HCT116 (cell line): ENCODE measurements at regions not wholly inside any gene's neighbourhood (a gene's known extent, or its start where the extent isn't known, plus 50 kb on each side); places are given as distances from the start of the nearest gene placed in this dataset.

Source experiments
- ATAC-seq: fragments of 200-7000 bp; cut with Tn5 transposase; 2 replicates; pipeline ENCODE4 v1.9.1; 2020; ENCODE audit warnings: mild to moderate bottlenecking, moderate library complexity
- BruUV-seq: library from RNA; stranded (reverse); fragments of 400-500 nt; replicated peaks from 2 replicates; lab custom pipeline; 2021; lab: Mats Ljungman, UMichigan
- CTCF ChIA-PET: fragments of 300-600 bp; sonication (Branson Sonifier 250); formaldehyde crosslinking; loops from one replicate; lab custom pipeline; 2021; ENCODE audit warnings: antibody characterized with exemption; lab: Charles Lee
- POLR2A ChIA-PET: fragments of 300-600, 350-600 bp; sonication (Branson Sonifier 250); formaldehyde crosslinking; loops from one replicate; lab custom pipeline; 2021; ENCODE audit warnings: antibody characterized with exemption; lab: Charles Lee
- RAD21 ChIA-PET, 2 experiments: fragments of 300-600 bp; sonication (Branson Sonifier 250); formaldehyde crosslinking; loops; one replicate each; lab custom pipeline; 2023; ENCODE audit warnings: low total read pairs in 2 of 2; ENCODE audit not compliant: uncharacterized antibody in 2 of 2, unreplicated experiment in 2 of 2, low non-redundant PET in 1 of 2; lab: Charles Lee
- DNase-seq: peaks from one replicate; pipeline ENCODE4 v3.0.0-alpha.2; 2010; ENCODE audit warnings: low read depth, low spot score
- H2AFZ ChIP-seq: fragments of 200-600 bp; shearing (Covaris generic), sonication (generic); 2 replicates; pipeline ENCODE4 v1.6.1; 2017; ENCODE audit warnings: low read depth, mixed run types, mixed read lengths, antibody characterized with exemption, low read length; ENCODE audit not compliant: poor library complexity, severe bottlenecking
- H3K27ac ChIP-seq: 2 replicates; pipeline ENCODE4 v1.5.1; 2012; ENCODE audit warnings: low read depth, low read length
- H3K27me3 ChIP-seq: fragments of 200-600 bp; sonication (generic); 2 replicates; pipeline ENCODE4 v1.6.1; 2016; ENCODE audit warnings: mixed run types, low read length, mixed read lengths; ENCODE audit not compliant: insufficient read depth
- H3K36me3 ChIP-seq, 2 experiments: fragments of 200-500 bp in 1 of 2; fragments of 200-600 bp in 1 of 2; sonication (Bioruptor generic) in 1 of 2; sonication (generic) in 1 of 2; 2 replicates each; pipeline versions ENCODE4 v1.5.1 to v1.6.1; 2014 to 2016; ENCODE audit warnings: low read length in 2 of 2, inconsistent platforms in 1 of 2, mixed read lengths in 1 of 2, mixed run types in 1 of 2; ENCODE audit not compliant: insufficient read depth in 2 of 2, control insufficient read depth in 1 of 2
- H3K4me1 ChIP-seq, 2 experiments: fragments of 200-600 bp in 1 of 2; sonication (generic) in 1 of 2; 2 replicates each; pipeline versions ENCODE4 v1.5.1 to v1.6.1; 2012 to 2017; ENCODE audit warnings: low read length in 2 of 2, inconsistent platforms in 1 of 2, mild to moderate bottlenecking in 1 of 2, mixed read lengths in 1 of 2, mixed run types in 1 of 2, moderate library complexity in 1 of 2; ENCODE audit not compliant: insufficient read depth in 2 of 2, control insufficient read depth in 1 of 2
- H3K4me2 ChIP-seq: fragments of 200-600 bp; sonication (generic); 2 replicates; pipeline ENCODE4 v1.6.1; 2017; ENCODE audit warnings: mixed run types, low read length, mixed read lengths
- H3K4me3 ChIP-seq, 2 experiments: fragments of 200-600 bp in 1 of 2; sonication (generic) in 1 of 2; replicated peaks in 1 of 2; 2 replicates each; pipeline ENCODE4 v1.5.1; 2011 to 2016; ENCODE audit warnings: low read length in 2 of 2, control low read depth in 1 of 2, low read depth in 1 of 2, mild to moderate bottlenecking in 1 of 2, mixed read lengths in 1 of 2, mixed run types in 1 of 2
- H3K79me2 ChIP-seq: fragments of 200-600 bp; sonication (generic); 2 replicates; pipeline ENCODE4 v1.6.1; 2017; ENCODE audit warnings: mild to moderate bottlenecking, mixed run types, low read length, moderate library complexity, mixed read lengths; ENCODE audit not compliant: insufficient read depth
- H3K9ac ChIP-seq: fragments of 200-600 bp; sonication (generic); 2 replicates; pipeline ENCODE4 v1.6.1; 2016; ENCODE audit warnings: low read length, mixed read lengths
- H3K9me2 ChIP-seq: fragments of 200-600 bp; sonication (generic), shearing (Covaris generic); 2 replicates; pipeline ENCODE4 v1.6.1; 2017; ENCODE audit warnings: mixed run types, mild to moderate bottlenecking, moderate library complexity; ENCODE audit not compliant: insufficient read depth
- H3K9me3 ChIP-seq, 2 experiments: fragments of 200-500 bp in 1 of 2; fragments of 200-600 bp in 1 of 2; sonication (Bioruptor generic) in 1 of 2; sonication (generic) in 1 of 2; 2 replicates each; pipeline ENCODE4 v1.6.1; 2014 to 2017; ENCODE audit warnings: low read length in 2 of 2, mixed read lengths in 2 of 2, inconsistent platforms in 1 of 2, low read depth in 1 of 2, mild to moderate bottlenecking in 1 of 2, mixed run types in 1 of 2, moderate library complexity in 1 of 2; ENCODE audit not compliant: control insufficient read depth in 1 of 2, insufficient read depth in 1 of 2
- H4K20me1 ChIP-seq: fragments of 200-600 bp; sonication (generic), shearing (Covaris generic); 2 replicates; pipeline ENCODE4 v1.6.1; 2017; ENCODE audit warnings: mixed run types, mild to moderate bottlenecking, moderate library complexity; ENCODE audit not compliant: insufficient read depth
- CBX3 ChIP-seq: IDR thresholded peaks from 2 replicates; pipeline ENCODE4 v1.6.1; 2012; ENCODE audit warnings: low read depth
- EZH2 ChIP-seq: fragments of 200-600 bp; sonication (generic); IDR thresholded peaks from 2 replicates; pipeline ENCODE4 v1.6.1; 2017; ENCODE audit warnings: antibody characterized with exemption, mixed run types
- EZH2phosphoT487 ChIP-seq: fragments of 200-600 bp; IDR thresholded peaks from 2 replicates; pipeline ENCODE4 v1.6.1; 2018; ENCODE audit warnings: antibody characterized with exemption, borderline replicate concordance
- FOSL1 ChIP-seq: IDR thresholded peaks from 2 replicates; pipeline ENCODE4 v1.6.1; 2012; ENCODE audit warnings: low read depth
- JUND ChIP-seq: IDR thresholded peaks from 2 replicates; pipeline ENCODE4 v1.6.1; 2012
- POLR2A ChIP-seq: IDR thresholded peaks from 2 replicates; pipeline ENCODE4 v1.7.0; 2011; ENCODE audit warnings: borderline replicate concordance; ENCODE audit not compliant: insufficient read depth, insufficient read length; ENCODE audit errors: extremely low read depth
- RAD21 ChIP-seq: IDR thresholded peaks from 2 replicates; pipeline ENCODE4 v1.6.1; 2012; ENCODE audit warnings: low read depth, mild to moderate bottlenecking
- SIN3A ChIP-seq: IDR thresholded peaks from 2 replicates; pipeline ENCODE4 v1.6.1; 2012; ENCODE audit warnings: low read depth
- SP1 ChIP-seq: IDR thresholded peaks from 2 replicates; pipeline ENCODE4 v1.6.1; 2012; ENCODE audit warnings: low read depth
- SRF ChIP-seq: IDR thresholded peaks from 2 replicates; pipeline ENCODE4 v1.6.1; 2012; ENCODE audit warnings: low read depth
- TCF7L2 ChIP-seq: IDR thresholded peaks from 2 replicates; pipeline ENCODE4 v1.7.0; 2011; ENCODE audit warnings: borderline replicate concordance, inconsistent platforms; ENCODE audit not compliant: insufficient read depth, insufficient read length; ENCODE audit errors: extremely low read depth
- YY1 ChIP-seq: IDR thresholded peaks from 2 replicates; pipeline ENCODE4 v1.6.1; 2011; ENCODE audit warnings: low read length, low read depth, moderate library complexity, mild to moderate bottlenecking; ENCODE audit not compliant: insufficient replicate concordance; ENCODE audit errors: extremely low read depth
- ZFX ChIP-seq: fragments of 450-650 bp; IDR thresholded peaks from 2 replicates; pipeline ENCODE4 v1.6.1; 2017
- ZNF274 ChIP-seq: fragments of 200-500 bp; sonication (Bioruptor generic); IDR thresholded peaks from 2 replicates; pipeline ENCODE4 v1.6.1; 2014; ENCODE audit warnings: mild to moderate bottlenecking, low read depth, low read length, inconsistent platforms
- intact Hi-C: fragments of 100-400 bp; cut with micrococcal nuclease; formaldehyde crosslinking; loops from 2 replicates; pipeline ENCODE4 v1.10.0; 2022
- TF ChIP-seq, protein P1 (sequence below): IDR thresholded peaks from 2 replicates; pipeline ENCODE4 v1.6.1; 2012
- TF ChIP-seq, protein P2 (sequence below): IDR thresholded peaks from 2 replicates; pipeline ENCODE4 v1.6.1; 2012
- TF ChIP-seq, protein P3 (sequence below): IDR thresholded peaks from 2 replicates; pipeline ENCODE4 v1.6.1; 2011; ENCODE audit warnings: mild to moderate bottlenecking, low read length, moderate library complexity; ENCODE audit not compliant: insufficient replicate concordance; ENCODE audit errors: extremely low read depth
- TF ChIP-seq, protein P4 (sequence below), 3 experiments: fragments of 200-600 bp in 1 of 3; sonication (generic) in 1 of 3; IDR thresholded peaks in 2 of 3; conservative IDR thresholded peaks in 1 of 3; 2 replicates each; pipeline ENCODE4 v1.5.1; 2012 to 2017; ENCODE audit warnings: low read depth in 2 of 3, low read length in 2 of 3, antibody characterized with exemption in 1 of 3, borderline replicate concordance in 1 of 3, control low read depth in 1 of 3, mild to moderate bottlenecking in 1 of 3, mixed read lengths in 1 of 3, mixed run types in 1 of 3, moderate library complexity in 1 of 3; ENCODE audit not compliant: insufficient read depth in 1 of 3
- TF ChIP-seq, protein P5 (sequence below): IDR thresholded peaks from 2 replicates; pipeline ENCODE4 v1.6.1; 2012; ENCODE audit warnings: low read depth

DNA sequence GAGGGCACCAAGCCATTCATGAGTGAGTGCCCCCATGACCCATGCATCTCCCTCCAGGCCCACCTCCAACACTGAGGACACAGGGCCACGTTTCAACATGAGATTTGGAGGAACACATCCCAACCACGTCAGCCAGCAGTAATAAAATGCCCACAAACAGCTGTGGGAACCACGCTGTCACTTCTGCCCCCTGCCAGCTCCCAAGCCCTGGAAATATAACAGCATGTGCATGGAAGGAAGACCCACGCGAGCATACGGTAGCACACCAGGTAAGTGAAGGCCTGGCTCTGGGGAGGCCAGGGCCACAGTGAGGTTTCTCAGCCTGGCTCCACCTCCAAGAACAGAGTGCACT, 168.9 kb upstream of the PFKP start:
- Histone ChIP-seq H3K4me3 (no peak overlapping the region), H3K36me3 (no peaks in the 10 kb centered on the region), H3K9me2 (no peaks in the 10 kb centered on the region), H3K27ac (no peak overlapping the region), H2AFZ (no peak overlapping the region), H3K9me3 (no peaks in the 10 kb centered on the region), H3K4me1 (no peaks in the 10 kb centered on the region), H3K79me2 (no peaks in the 10 kb centered on the region), H3K27me3 (peaks cover 35% of the 10 kb centered on the region), H3K4me2 (no peak overlapping the region), H4K20me1 (no peaks in the 10 kb centered on the region), H3K9ac (no peak overlapping the region)
- CTCF ChIA-PET = no interaction called here
- intact Hi-C loops = no loop called here
- ATAC-seq = no peak
- TF ChIP-seq YY1 (no peak), RAD21 (no peak), SP1 (no peak), EZH2 (no peak), POLR2A (no peak), ZFX (no peak), SRF (no peak), TCF7L2 (no peak), EZH2phosphoT487 (no peak), ZNF274 (no peak), FOSL1 (no peak), SIN3A (no peak), CBX3 (no peak), JUND (no peak)
- TF ChIP-seq, protein P1, sequence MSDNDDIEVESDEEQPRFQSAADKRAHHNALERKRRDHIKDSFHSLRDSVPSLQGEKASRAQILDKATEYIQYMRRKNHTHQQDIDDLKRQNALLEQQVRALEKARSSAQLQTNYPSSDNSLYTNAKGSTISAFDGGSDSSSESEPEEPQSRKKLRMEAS = no peak
- TF ChIP-seq, protein P2, sequence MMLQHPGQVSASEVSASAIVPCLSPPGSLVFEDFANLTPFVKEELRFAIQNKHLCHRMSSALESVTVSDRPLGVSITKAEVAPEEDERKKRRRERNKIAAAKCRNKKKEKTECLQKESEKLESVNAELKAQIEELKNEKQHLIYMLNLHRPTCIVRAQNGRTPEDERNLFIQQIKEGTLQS = no peak
- TF ChIP-seq, protein P3, sequence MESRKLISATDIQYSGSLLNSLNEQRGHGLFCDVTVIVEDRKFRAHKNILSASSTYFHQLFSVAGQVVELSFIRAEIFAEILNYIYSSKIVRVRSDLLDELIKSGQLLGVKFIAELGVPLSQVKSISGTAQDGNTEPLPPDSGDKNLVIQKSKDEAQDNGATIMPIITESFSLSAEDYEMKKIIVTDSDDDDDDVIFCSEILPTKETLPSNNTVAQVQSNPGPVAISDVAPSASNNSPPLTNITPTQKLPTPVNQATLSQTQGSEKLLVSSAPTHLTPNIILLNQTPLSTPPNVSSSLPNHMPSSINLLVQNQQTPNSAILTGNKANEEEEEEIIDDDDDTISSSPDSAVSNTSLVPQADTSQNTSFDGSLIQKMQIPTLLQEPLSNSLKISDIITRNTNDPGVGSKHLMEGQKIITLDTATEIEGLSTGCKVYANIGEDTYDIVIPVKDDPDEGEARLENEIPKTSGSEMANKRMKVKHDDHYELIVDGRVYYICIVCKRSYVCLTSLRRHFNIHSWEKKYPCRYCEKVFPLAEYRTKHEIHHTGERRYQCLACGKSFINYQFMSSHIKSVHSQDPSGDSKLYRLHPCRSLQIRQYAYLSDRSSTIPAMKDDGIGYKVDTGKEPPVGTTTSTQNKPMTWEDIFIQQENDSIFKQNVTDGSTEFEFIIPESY = no peak
- TF ChIP-seq, protein P4, sequence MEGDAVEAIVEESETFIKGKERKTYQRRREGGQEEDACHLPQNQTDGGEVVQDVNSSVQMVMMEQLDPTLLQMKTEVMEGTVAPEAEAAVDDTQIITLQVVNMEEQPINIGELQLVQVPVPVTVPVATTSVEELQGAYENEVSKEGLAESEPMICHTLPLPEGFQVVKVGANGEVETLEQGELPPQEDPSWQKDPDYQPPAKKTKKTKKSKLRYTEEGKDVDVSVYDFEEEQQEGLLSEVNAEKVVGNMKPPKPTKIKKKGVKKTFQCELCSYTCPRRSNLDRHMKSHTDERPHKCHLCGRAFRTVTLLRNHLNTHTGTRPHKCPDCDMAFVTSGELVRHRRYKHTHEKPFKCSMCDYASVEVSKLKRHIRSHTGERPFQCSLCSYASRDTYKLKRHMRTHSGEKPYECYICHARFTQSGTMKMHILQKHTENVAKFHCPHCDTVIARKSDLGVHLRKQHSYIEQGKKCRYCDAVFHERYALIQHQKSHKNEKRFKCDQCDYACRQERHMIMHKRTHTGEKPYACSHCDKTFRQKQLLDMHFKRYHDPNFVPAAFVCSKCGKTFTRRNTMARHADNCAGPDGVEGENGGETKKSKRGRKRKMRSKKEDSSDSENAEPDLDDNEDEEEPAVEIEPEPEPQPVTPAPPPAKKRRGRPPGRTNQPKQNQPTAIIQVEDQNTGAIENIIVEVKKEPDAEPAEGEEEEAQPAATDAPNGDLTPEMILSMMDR (IDR thresholded peaks at IDR 0.05 in 2 of 3, conservative IDR thresholded peaks at IDR 0.05 in 1 of 3; ENCODE audit: borderline replicate concordance in 1 of 3, insufficient read depth in 1 of 3, low read depth in 2 of 3, low read length in 2 of 3) = no peak
- TF ChIP-seq, protein P5, sequence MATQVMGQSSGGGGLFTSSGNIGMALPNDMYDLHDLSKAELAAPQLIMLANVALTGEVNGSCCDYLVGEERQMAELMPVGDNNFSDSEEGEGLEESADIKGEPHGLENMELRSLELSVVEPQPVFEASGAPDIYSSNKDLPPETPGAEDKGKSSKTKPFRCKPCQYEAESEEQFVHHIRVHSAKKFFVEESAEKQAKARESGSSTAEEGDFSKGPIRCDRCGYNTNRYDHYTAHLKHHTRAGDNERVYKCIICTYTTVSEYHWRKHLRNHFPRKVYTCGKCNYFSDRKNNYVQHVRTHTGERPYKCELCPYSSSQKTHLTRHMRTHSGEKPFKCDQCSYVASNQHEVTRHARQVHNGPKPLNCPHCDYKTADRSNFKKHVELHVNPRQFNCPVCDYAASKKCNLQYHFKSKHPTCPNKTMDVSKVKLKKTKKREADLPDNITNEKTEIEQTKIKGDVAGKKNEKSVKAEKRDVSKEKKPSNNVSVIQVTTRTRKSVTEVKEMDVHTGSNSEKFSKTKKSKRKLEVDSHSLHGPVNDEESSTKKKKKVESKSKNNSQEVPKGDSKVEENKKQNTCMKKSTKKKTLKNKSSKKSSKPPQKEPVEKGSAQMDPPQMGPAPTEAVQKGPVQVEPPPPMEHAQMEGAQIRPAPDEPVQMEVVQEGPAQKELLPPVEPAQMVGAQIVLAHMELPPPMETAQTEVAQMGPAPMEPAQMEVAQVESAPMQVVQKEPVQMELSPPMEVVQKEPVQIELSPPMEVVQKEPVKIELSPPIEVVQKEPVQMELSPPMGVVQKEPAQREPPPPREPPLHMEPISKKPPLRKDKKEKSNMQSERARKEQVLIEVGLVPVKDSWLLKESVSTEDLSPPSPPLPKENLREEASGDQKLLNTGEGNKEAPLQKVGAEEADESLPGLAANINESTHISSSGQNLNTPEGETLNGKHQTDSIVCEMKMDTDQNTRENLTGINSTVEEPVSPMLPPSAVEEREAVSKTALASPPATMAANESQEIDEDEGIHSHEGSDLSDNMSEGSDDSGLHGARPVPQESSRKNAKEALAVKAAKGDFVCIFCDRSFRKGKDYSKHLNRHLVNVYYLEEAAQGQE = no peak
- BruUV-seq = no TSS peak
- POLR2A ChIA-PET = no interaction called here
- RAD21 ChIA-PET = no interaction called here
- DNase-seq = no peak
